ENCODE measurements at regions not wholly inside any gene's neighbourhood (a gene's known extent, or its start where the extent isn't known, plus 50 kb on each side); places are given as distances from the start of the nearest gene placed in this dataset.

DNA sequence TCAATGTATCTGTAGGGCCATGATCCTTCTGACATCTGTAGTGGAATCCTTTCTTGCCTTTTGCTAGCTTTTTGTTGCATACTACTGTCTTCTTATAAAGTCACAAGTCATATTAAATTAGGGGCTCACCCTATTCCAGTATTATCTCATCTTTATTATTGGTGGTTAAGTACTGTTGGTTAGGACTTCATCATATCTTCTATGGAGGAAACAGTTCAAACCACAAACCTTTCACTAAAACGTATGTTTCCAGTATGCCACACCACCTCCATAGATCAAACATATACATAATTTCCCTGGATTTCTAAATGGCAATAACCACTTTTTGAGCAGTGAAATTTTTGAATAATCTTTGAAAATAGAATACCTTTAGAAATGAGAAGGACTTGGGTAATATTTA is 62.8 kb upstream of the PCDH9 start:
- no peak for DNase-seq

DNA sequence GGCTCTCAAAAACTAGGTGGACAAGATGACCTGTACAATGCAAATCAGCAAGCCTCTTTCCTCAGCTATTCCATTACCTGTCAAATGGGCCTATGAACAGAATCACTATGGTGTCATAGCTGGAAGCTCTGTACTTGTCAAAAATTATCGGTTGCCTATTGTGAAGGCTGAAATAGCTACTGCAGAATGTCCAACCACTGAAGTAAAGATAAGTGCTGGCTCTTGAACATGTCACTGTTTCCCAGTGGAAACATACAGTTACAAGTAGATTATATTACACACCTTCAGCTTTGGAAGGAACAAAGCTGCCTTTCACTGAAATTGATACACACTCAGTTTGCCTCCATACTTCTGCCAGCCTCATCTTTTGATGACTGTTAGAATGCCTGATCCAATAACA is 55.5 kb upstream of the PCDH9 start:
- DNase-seq, result no peak

DNA sequence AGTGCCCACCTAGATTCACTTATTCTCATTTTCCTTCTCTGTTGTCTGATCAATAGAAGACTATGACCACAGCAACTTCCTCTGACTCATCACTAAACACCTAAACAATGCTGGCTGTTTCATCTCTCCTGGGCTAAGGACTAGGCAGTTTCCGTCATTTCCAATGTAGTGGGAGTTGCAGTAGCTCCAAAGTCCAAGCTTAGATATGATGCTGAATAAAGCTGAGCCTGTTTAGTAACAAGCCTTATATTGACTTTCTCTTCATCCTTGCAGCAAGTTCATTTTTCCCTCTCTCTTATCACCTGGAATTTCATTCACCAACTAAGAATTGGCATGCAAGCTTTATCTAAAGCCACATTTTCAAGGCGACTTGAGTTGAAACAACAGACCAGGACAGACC is 53.5 kb upstream of the PCDH9 start:
- DNase-seq, result no peak

DNA sequence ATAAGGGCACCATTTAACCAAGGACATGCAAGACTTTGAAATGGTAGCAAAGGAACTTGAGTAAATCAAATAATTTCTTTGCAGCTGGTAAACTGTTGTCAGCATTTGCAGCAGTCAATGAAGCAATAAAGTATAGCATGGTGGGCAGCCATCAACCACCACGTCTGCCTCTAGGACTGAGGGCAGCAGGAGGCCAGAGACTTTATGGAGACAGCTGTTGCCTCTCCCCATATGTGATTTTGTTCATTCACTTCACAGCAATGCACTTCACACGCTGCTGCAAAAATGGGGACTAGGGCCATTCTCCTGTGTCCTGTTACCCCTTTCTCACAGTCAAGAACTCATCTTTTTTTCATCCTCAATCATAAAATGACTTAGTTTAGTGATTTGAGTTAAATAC is 51.3 kb upstream of the PCDH9 start:
- DNase-seq, result no peak

All from NCI-H774 (cell line).